ENCODE measurements at regions not wholly inside any gene's neighbourhood (a gene's known extent, or its start where the extent isn't known, plus 50 kb on each side); places are given as distances from the start of the nearest gene placed in this dataset.

- no peak overlapping the region for H3K27ac ChIP-seq (ENCODE audit: control insufficient read depth, insufficient read depth, low read length)
- no peaks in the 10 kb centered on the region for H3K9me3 ChIP-seq (ENCODE audit: control insufficient read depth, low read depth, low read length)
- no peaks in the 10 kb centered on the region for H3K36me3 ChIP-seq (ENCODE audit: control insufficient read depth in 2 of 2, extremely low read depth in 1 of 2, insufficient read depth in 2 of 2, low read length in 2 of 2)
- no peak overlapping the region for H3K4me2 ChIP-seq (ENCODE audit: control insufficient read depth, extremely low read depth, insufficient read depth, low read depth, low read length)
- H3K9me1 ChIP-seq (ENCODE audit: control insufficient read depth, extremely low read depth, insufficient read depth, low read length), result no peaks in the 10 kb centered on the region
- no peaks in the 10 kb centered on the region for H4K20me1 ChIP-seq (ENCODE audit: control insufficient read depth, extremely low read depth, insufficient read depth, low read length)
- no peak overlapping the region for H2AFZ ChIP-seq (ENCODE audit: control insufficient read depth, low read length)
- H3K9ac ChIP-seq (ENCODE audit: control insufficient read depth, extremely low read depth, insufficient read depth, low read length), result no peak overlapping the region
- dilution Hi-C loops (cut with MboI; ENCODE audit: extremely low pct_ligation_motif_present, low sequenced_read_pairs), result no loop called here
- H3K27me3 ChIP-seq (ENCODE audit: control insufficient read depth, extremely low read depth, insufficient read depth, low read length), result no peaks in the 10 kb centered on the region
- H3K4me1 ChIP-seq (ENCODE audit: control insufficient read depth, extremely low read depth, insufficient read depth, low read length), result no peaks in the 10 kb centered on the region
- TF ChIP-seq EZH2 (IDR thresholded peaks at IDR 0.05; ENCODE audit: low read length), result no peak
- TF ChIP-seq, protein P1, sequence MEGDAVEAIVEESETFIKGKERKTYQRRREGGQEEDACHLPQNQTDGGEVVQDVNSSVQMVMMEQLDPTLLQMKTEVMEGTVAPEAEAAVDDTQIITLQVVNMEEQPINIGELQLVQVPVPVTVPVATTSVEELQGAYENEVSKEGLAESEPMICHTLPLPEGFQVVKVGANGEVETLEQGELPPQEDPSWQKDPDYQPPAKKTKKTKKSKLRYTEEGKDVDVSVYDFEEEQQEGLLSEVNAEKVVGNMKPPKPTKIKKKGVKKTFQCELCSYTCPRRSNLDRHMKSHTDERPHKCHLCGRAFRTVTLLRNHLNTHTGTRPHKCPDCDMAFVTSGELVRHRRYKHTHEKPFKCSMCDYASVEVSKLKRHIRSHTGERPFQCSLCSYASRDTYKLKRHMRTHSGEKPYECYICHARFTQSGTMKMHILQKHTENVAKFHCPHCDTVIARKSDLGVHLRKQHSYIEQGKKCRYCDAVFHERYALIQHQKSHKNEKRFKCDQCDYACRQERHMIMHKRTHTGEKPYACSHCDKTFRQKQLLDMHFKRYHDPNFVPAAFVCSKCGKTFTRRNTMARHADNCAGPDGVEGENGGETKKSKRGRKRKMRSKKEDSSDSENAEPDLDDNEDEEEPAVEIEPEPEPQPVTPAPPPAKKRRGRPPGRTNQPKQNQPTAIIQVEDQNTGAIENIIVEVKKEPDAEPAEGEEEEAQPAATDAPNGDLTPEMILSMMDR (optimal IDR thresholded peaks at IDR 0.05 in 1 of 3, IDR thresholded peaks at IDR 0.05 in 1 of 3, conservative IDR thresholded peaks at IDR 0.05 in 1 of 3; ENCODE audit: extremely low read depth in 1 of 3, insufficient read depth in 2 of 3, low read length in 3 of 3), result no peak
- no peaks in the 10 kb centered on the region for H3K79me2 ChIP-seq (ENCODE audit: control insufficient read depth, insufficient read depth, low read length)
- FAIRE-seq, result no peak
- no peak overlapping the region for H3K4me3 ChIP-seq (ENCODE audit: control insufficient read depth in 2 of 3, extremely low read depth in 1 of 3, insufficient read depth in 2 of 3, low read depth in 1 of 3, low read length in 3 of 3)
- no peak for DNase-seq (ENCODE audit: low read depth, low spot score)
Measured at GRCh38 chr2:239876271-239876947, 148.7 kb downstream of the NDUFA10 start.

- no peaks in the 10 kb centered on the region for H3K27me3 ChIP-seq (ENCODE audit: control insufficient read depth, extremely low read depth, insufficient read depth, low read length)
- TF ChIP-seq, protein P1 (optimal IDR thresholded peaks at IDR 0.05 in 1 of 3, IDR thresholded peaks at IDR 0.05 in 1 of 3, conservative IDR thresholded peaks at IDR 0.05 in 1 of 3; ENCODE audit: extremely low read depth in 1 of 3, insufficient read depth in 2 of 3, low read length in 3 of 3), result no peak
- TF ChIP-seq EZH2 (IDR thresholded peaks at IDR 0.05; ENCODE audit: low read length), result no peak
- dilution Hi-C loops (cut with MboI; ENCODE audit: extremely low pct_ligation_motif_present, low sequenced_read_pairs), result no loop called here
Measured at GRCh38 chr2:239874636-239875356, 150.3 kb downstream of the NDUFA10 start.

More at GRCh38 chr2:239874636-239875356, 150.3 kb downstream of the NDUFA10 start:
- Histone ChIP-seq H3K9me3 (ENCODE audit: control insufficient read depth, low read depth, low read length) (no peaks in the 10 kb centered on the region), H3K4me2 (ENCODE audit: control insufficient read depth, extremely low read depth, insufficient read depth, low read depth, low read length) (no peak overlapping the region), H3K4me1 (ENCODE audit: control insufficient read depth, extremely low read depth, insufficient read depth, low read length) (no peaks in the 10 kb centered on the region), H3K36me3 (ENCODE audit: control insufficient read depth in 2 of 2, extremely low read depth in 1 of 2, insufficient read depth in 2 of 2, low read length in 2 of 2) (no peaks in the 10 kb centered on the region), H3K9me1 (ENCODE audit: control insufficient read depth, extremely low read depth, insufficient read depth, low read length) (no peaks in the 10 kb centered on the region), H2AFZ (ENCODE audit: control insufficient read depth, low read length) (no peak overlapping the region), H4K20me1 (ENCODE audit: control insufficient read depth, extremely low read depth, insufficient read depth, low read length) (no peaks in the 10 kb centered on the region), H3K79me2 (ENCODE audit: control insufficient read depth, insufficient read depth, low read length) (no peaks in the 10 kb centered on the region), H3K9ac (ENCODE audit: control insufficient read depth, extremely low read depth, insufficient read depth, low read length) (no peak overlapping the region), H3K27ac (ENCODE audit: control insufficient read depth, insufficient read depth, low read length) (no peak overlapping the region), H3K4me3 (ENCODE audit: control insufficient read depth in 2 of 3, extremely low read depth in 1 of 3, insufficient read depth in 2 of 3, low read depth in 1 of 3, low read length in 3 of 3) (no peak overlapping the region)
- DNase-seq (ENCODE audit: low read depth, low spot score), result no peak
- FAIRE-seq, result no peak

All from keratinocyte (primary cell).